ENCODE measurements at regions not wholly inside any gene's neighbourhood (a gene's known extent, or its start where the extent isn't known, plus 50 kb on each side); places are given as distances from the start of the nearest gene placed in this dataset.

- Histone ChIP-seq H3K9ac (ENCODE audit: insufficient read depth, low read depth, low read length) (no peak overlapping the region), H4K20me1 (ENCODE audit: insufficient read depth, low read length) (no peaks in the 10 kb centered on the region), H3K4me3 (replicated peaks in 1 of 3; ENCODE audit: insufficient read depth in 1 of 3, low read depth in 2 of 3, low read length in 3 of 3) (no peak overlapping the region), H3K27ac (ENCODE audit: extremely low read length, insufficient read depth, low read length) (no peak overlapping the region), H3K27me3 (ENCODE audit: control insufficient read depth in 1 of 2, insufficient read depth in 2 of 2, low read length in 2 of 2) (no peaks in the 10 kb centered on the region), H3K79me2 (ENCODE audit: insufficient read depth, low read length) (no peaks in the 10 kb centered on the region), H3K36me3 (replicated peaks in 1 of 2; ENCODE audit: control insufficient read depth in 1 of 2, insufficient read depth in 2 of 2, low read length in 2 of 2) (no peaks in the 10 kb centered on the region), H2AFZ (ENCODE audit: low read length) (no peak overlapping the region), H3K4me2 (ENCODE audit: low read depth, low read length) (no peak overlapping the region), H3K4me1 (ENCODE audit: insufficient read depth, low read length) (no peaks in the 10 kb centered on the region), H3K9me3 (ENCODE audit: low read length) (no peaks in the 10 kb centered on the region)
- FAIRE-seq, result no peak
- BruUV-seq (replicated peaks), result no TSS peak
- in situ Hi-C loops (cut with HindIII; ENCODE audit: extremely low pct_ligation_motif_present, low pct_unique_long_range_greater_than_20kb), result loop anchor here (25.0 kb wide), 1 partner anchor 313 kb away; no protein-coding TSS in a partner anchor
- CTCF ChIA-PET (ENCODE audit: low intra/inter-chr PET ratio, low total read pairs), result no interaction called here
- no peak for DNase-seq (ENCODE audit: low spot score)
- POLR2A ChIA-PET, result no interaction called here
- WGBS (ENCODE audit: low lambda C conversion rate), result 2% methylated on average over 3 of the region's 3 CpGs
- TF ChIP-seq NBN (conservative IDR thresholded peaks at IDR 0.05), result no peak
- no peak for TF ChIP-seq ZFP37 (CRISPR knock-in tag; IDR thresholded peaks at IDR 0.05; ENCODE audit: borderline replicate concordance)
- no peak for TF ChIP-seq KDM2A (CRISPR knock-in tag; IDR thresholded peaks at IDR 0.05; ENCODE audit: borderline replicate concordance, low read depth)
- no peak for TF ChIP-seq XBP1 (CRISPR knock-in tag; IDR thresholded peaks at IDR 0.05)
- intact Hi-C loops (cut with micrococcal nuclease; ENCODE audit: unreplicated experiment), result no loop called here
- ATAC-seq, result no peak
Measured at GRCh38 chr3:124374583-124374982, 355.7 kb upstream of the UMPS start.

GRCh38 chr3:124381575-124382333 lies 348.5 kb upstream of the UMPS start:
- ChIA-PET CTCF (ENCODE audit: low intra/inter-chr PET ratio, low total read pairs) (no interaction called here), POLR2A (no interaction called here)

More at GRCh38 chr3:124381575-124382333, 348.5 kb upstream of the UMPS start:
- Histone ChIP-seq H3K4me1 (ENCODE audit: insufficient read depth, low read length) (no peaks in the 10 kb centered on the region), H3K4me3 (replicated peaks in 1 of 3; ENCODE audit: insufficient read depth in 1 of 3, low read depth in 2 of 3, low read length in 3 of 3) (no peak overlapping the region), H3K36me3 (replicated peaks in 1 of 2; ENCODE audit: control insufficient read depth in 1 of 2, insufficient read depth in 2 of 2, low read length in 2 of 2) (no peaks in the 10 kb centered on the region), H3K9ac (ENCODE audit: insufficient read depth, low read depth, low read length) (no peak overlapping the region), H3K9me3 (ENCODE audit: low read length) (no peaks in the 10 kb centered on the region), H3K27me3 (ENCODE audit: control insufficient read depth in 1 of 2, insufficient read depth in 2 of 2, low read length in 2 of 2) (peaks cover 0 to 16% of the 10 kb centered on the region in 2 experiments; a peak in 1 of 5 replicates), H2AFZ (ENCODE audit: low read length) (no peak overlapping the region), H4K20me1 (ENCODE audit: insufficient read depth, low read length) (no peaks in the 10 kb centered on the region), H3K27ac (ENCODE audit: extremely low read length, insufficient read depth, low read length) (no peak overlapping the region), H3K4me2 (ENCODE audit: low read depth, low read length) (no peak overlapping the region), H3K79me2 (ENCODE audit: insufficient read depth, low read length) (no peaks in the 10 kb centered on the region)
- TF ChIP-seq PCBP2 (optimal IDR thresholded peaks at IDR 0.05; ENCODE audit: low read depth, low read length, poor library complexity, severe bottlenecking) (no peak), ZNF629 (CRISPR knock-in tag; conservative IDR thresholded peaks at IDR 0.05) (peak; percentile 57), MAFK (conservative IDR thresholded peaks at IDR 0.05 in 1 of 2, IDR thresholded peaks at IDR 0.05 in 1 of 2; ENCODE audit: low read length in 2 of 2) (no peak), HHEX (CRISPR knock-in tag; IDR thresholded peaks at IDR 0.05) (no peak)
- TF ChIP-seq, protein P1, sequence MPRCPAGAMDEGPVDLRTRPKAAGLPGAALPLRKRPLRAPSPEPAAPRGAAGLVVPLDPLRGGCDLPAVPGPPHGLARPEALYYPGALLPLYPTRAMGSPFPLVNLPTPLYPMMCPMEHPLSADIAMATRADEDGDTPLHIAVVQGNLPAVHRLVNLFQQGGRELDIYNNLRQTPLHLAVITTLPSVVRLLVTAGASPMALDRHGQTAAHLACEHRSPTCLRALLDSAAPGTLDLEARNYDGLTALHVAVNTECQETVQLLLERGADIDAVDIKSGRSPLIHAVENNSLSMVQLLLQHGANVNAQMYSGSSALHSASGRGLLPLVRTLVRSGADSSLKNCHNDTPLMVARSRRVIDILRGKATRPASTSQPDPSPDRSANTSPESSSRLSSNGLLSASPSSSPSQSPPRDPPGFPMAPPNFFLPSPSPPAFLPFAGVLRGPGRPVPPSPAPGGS (CRISPR knock-in tag; IDR thresholded peaks at IDR 0.05), result no peak
- TF ChIP-seq, protein P2, sequence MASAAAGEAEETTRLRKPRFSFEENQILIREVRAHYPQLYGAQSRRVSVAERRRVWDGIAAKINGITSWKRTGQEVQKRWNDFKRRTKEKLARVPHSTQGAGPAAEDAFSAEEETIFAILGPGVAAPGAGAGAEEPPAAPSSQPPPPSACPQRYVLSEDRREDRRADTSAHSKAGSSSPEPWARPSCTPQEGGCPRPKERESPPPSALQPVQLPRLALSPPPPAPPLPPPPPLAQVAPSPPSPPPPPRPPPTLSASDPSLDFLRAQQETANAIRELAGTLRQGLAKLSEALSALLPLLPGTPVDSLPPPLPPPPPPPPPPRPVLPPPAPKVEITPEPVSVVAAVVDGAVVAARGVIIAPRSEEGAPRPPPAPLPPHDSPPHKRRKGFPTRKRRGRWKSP (CRISPR knock-in tag; IDR thresholded peaks at IDR 0.05), result no peak
- ATAC-seq (no peak), FAIRE-seq (no peak), DNase-seq (ENCODE audit: low spot score) (no peak)
- WGBS (ENCODE audit: low lambda C conversion rate), result 23% methylated on average over 4 of the region's 4 CpGs
- in situ Hi-C loops (cut with HindIII; ENCODE audit: extremely low pct_ligation_motif_present, low pct_unique_long_range_greater_than_20kb), result no loop called here
- BruUV-seq (replicated peaks), result no TSS peak
- intact Hi-C loops (cut with micrococcal nuclease; ENCODE audit: unreplicated experiment), result no loop called here

Measured in HepG2 (cell line).